ENCODE measurements at regions not wholly inside any gene's neighbourhood (a gene's known extent, or its start where the extent isn't known, plus 50 kb on each side); places are given as distances from the start of the nearest gene placed in this dataset.
"Not testable (repeated sequence)": the region's sequence is repeated elsewhere in the genome, so short reads cannot be mapped to it uniquely, and the experiment has no call there.

DNA sequence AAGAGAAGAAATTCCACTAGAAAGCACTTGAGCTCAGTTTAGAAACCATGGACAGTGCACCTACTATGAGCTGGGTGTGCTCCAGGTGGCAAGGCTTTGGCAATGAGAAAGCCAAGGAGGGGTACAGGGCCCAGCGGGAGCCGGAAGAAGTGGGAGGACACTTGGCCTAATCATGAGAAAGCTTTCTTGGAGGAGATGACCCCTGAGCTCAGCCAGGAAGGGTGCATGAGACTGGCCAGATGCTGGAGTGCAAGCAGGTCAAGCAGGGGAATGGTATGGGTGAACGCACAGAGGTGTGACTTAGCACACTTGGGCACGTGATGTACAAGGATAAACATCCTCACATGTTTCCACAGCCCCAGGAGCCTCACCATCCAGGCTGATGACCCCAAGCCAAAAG lies 97.2 kb upstream of the GLI2 start:
- no peak for DNase-seq

- no peak for DNase-seq
These were observed 94.3 kb upstream of the GLI2 start for GRCh38 chr2:120641366-120641771.

DNA sequence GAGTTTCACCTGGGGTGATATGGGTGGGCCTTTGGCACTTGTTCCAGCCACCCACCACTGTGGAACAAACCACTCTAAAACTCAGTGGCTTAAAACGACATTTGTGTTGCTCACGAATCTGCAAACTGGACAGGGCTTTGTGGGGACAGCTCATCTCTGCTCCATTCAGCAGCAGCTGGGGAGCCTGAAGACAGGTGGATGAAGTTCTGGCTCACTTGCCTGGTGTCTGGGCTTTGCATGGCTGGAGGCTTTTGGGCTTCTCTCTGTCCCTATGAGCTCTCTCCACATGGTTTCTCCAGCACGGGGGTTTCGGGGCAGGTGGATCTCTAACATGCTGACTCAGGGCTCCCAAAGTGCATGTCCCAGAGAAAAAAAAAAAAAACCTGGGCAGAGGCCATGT lies 93.0 kb upstream of the GLI2 start:
- DNase-seq, result no peak

- no peak for DNase-seq
These were observed 88.7 kb upstream of the GLI2 start for GRCh38 chr2:120646994-120647393.

DNA sequence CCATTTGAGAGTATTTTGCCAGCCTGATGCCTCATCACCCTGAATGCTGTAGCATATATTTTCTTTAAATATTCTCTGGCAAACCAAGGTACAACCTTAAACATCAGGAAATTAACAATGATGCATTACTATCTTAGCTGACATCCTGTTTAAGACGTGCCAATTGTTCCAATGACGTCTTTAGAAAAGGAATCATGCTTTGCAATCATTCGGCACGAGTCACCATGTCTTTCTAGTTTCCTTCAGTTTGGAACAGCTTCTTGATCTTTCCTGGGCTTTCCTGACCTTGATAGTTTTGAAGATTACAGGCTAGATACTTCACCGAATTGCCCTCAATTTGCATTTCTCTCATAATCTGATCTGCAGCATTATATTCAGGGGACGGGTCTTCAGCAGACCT lies 88.2 kb upstream of the GLI2 start:
- no peak for DNase-seq

GRCh38 chr2:120649381-120649780 lies 86.3 kb upstream of the GLI2 start:
- DNase-seq, result not testable (repeated sequence)

DNA sequence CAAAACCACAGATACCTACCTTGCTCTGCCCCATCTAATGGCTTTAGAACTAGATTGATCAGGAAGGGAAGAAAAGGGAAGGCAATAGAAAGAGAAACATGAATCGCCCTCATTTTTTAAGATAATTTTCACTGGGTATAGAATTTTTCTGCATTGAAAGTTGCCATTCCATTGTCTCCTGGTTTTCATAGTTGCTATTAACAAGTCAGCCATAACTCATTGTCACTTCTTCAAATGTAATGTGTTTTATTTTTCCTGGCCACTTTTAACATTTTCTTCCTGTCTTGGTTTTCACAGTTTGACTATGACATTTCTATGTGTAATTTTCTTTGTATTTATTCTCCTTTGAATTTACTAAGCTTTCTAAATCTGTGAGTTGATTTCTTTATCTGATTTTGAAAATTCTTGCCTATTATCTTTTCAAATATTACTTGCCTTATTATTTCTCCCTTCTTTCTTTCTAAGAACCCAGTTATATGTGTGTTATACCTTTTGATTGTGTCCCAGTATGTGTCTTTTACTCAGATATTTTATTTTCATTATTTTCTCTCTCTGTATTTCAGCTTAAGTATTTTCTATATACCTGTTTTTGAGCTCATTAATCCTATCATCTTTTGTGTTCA lies 85.5 kb upstream of the GLI2 start:
- no peak for DNase-seq

- no peak for DNase-seq
These were observed 83.8 kb upstream of the GLI2 start for GRCh38 chr2:120651818-120652217.

DNA sequence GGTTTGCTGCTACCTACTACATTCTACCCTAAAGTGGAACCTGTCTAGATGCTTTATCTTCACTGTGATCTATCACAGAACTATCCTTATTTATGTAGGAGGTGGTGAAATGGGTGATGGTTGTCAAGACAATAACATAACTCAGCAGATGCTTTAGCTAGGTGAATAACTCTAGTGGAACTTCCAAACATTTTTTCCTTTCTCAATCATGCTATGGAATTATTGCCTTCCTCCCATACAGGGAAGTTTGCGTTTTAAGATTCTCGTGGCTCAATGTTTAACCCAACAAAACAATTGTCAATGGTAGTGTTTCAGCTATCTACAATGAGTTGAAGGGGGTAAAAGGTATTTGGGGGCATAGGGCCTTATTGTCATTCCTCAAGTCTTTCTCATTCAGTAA lies 82.6 kb upstream of the GLI2 start:
- DNase-seq, result no peak

- DNase-seq, result no peak
These were observed 81.8 kb upstream of the GLI2 start for GRCh38 chr2:120653871-120654270.

DNA sequence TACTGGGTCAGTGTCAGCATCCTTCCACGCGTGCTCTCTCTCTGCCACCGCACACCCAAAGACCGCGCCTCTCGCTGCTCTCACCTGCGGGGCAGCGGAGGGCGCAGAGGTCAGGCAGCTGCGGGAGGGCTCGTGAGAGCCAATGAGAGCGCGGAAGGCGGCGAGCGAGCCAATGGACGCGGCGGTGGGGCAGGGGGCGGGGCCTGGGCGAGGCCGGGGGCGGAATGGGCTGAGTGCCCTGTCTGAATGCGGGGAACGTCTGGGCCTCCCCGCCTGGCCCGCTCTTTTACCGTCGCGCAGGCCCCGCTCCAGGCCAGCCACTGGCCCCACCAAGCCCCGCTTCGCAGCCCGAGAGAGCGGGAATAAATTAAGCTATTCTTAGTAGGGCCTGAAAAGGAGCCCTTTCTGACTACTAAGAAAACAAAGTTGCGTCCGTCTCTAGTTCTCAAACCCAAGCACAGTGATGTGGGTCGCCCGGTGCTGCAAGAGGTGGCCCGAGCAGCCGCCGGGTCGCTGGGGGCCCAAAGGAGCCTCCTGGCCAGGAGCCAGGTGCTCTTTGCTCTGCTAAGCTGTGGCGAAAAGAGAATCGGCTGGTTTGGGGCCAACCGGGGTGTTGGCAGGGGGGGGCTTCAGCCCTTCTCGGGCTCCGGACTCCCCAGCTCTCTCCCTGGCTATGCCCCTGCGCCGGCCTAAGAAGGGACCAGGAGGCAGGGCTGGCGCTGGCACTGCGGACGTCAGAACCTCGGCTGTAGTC lies 81.1 kb upstream of the GLI2 start:
- DNase-seq, result no peak

- no peak for DNase-seq
These were observed 79.3 kb upstream of the GLI2 start for GRCh38 chr2:120656273-120656950.

DNA sequence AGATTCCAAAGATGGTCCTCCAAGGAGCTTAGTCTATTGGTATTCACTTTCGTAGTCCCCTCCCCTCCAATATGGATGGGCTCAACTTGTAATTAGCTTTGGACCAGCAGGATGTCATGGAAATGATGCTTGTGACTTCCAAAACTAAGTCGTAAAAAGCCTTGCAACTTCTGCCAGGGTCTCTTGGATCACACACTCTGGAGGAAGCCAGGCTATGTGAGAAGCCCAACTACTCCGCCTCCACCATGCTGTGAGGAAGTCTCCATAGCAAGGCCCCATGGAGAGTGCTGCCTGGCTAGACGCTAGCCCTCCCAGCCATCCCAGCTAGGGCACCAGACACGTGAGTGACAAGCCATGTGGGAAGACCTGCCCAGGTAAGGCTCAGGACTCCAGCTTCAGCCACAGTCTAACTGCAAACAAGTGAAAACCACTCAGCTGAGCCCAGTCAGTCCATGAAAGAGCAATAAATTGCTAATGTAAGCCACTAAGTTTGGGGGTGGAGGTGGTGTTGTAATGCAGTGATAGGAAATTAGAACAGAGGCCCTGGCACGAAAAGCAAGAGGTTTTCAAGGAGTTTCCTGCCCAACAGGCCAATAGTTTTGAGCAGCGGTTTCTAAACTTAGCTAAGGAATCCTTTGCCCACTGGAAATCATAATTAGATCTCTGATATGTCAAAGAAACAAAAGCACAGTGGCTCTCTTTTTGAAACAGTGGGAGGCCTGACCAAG lies 77.5 kb upstream of the GLI2 start:
- no peak for DNase-seq

- no peak for DNase-seq
These were observed 76.9 kb upstream of the GLI2 start for GRCh38 chr2:120658770-120659158.

GRCh38 chr2:120659275-120659977 lies 76.2 kb upstream of the GLI2 start:
- no peak for DNase-seq

GRCh38 chr2:120660056-120660694 lies 75.5 kb upstream of the GLI2 start:
- no peak for DNase-seq

DNA sequence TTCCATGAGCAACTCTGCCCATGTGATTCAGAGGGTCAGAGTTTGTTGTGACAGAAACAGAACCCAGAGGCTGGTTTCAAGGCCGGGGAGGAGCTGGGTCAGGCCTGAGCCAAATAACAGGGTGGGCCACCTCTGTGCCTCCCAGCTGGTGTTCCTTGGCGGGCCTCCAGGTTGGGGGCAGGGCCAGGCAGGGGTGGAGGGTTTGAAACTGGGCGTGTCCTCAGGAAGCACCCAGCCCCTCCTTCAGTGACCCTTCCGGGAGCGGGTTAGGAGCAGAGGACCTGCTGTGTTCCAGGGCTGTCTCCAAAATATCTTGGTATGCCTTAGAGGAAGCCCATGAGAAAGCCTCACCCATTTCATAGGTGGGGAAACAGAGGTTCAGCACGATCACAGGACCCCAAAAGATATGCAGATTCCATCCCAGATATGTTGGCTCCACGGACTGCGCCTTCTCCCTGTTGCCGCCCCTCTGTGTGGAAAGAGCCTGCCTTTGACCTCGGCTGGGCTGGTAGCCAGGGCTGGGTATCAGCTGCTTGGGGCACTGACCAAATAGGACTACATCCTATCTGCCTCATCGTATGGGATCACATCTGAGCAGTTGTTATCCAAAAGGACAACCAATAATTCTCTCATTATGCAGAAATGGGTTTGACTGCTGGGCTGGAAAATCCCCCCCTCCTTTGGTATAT lies 74.8 kb upstream of the GLI2 start:
- no peak for DNase-seq

- no peak for DNase-seq
These were observed 74.1 kb upstream of the GLI2 start for GRCh38 chr2:120661551-120661950.

GRCh38 chr2:120662046-120662445 lies 73.6 kb upstream of the GLI2 start:
- DNase-seq, result no peak

DNA sequence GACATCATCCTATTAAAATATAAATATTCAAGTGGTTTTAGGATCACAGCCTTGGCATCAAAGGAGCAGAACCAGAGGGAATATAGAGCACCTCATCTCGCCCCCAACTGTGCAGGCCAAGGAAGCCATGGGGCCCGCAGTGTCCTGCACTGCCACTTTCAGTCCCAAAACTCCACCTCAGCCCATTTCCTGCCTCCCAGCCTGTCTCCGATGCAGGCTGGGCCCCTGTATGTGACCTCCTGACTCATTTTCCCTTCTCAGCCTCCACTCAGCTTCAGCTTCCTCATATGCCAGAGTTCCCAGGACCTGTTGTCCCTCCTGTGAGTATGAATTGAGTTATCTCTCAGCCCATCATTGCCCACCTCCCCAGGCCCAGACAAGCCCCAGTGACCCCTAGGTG lies 72.9 kb upstream of the GLI2 start:
- no peak for DNase-seq

DNA sequence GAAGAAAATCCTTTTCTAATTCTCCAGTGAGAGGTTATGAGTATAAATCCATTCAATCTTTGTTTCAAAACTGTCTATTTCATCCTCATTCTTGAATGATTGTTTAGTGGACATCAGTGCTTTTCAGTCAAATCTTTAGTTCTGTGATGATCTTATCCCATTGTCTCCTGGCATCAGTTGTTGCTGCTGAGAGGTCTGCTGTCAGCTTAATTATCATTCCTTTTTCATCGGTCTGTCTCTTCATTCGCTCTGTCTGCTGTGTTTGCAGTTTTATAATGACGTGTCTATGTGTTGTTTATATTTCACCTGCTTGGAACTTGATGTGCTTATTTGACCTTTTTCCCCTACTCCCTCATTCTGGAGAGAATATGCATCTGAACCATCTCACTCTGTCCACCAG lies 69.2 kb upstream of the GLI2 start:
- no peak for DNase-seq

DNA sequence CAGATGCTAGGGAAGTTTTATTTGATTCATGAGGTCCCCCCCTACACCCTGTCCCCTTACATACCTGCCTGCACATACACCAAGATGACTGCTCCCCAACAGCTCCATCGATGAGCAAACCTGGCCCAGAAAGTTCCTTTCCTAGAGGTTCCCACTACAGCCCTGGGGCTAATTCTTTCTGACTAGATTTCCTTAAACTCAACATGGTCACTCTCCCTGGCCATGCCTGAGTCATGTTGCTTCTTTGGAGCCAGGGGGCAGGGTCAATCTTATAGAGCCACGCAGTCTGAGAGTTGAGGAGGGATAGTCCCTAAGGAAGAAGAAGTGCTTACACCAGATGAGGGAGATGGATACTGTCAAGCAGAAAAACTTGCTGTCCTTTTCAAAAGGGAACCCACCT lies 67.7 kb upstream of the GLI2 start:
- no peak for DNase-seq
